ENCODE measurements at regions not wholly inside any gene's neighbourhood (a gene's known extent, or its start where the extent isn't known, plus 50 kb on each side); places are given as distances from the start of the nearest gene placed in this dataset.

- no peak for ATAC-seq (ENCODE audit: insufficient read depth, low FRiP score)
- Histone ChIP-seq H3K27me3 (ENCODE audit: control insufficient read depth in 3 of 3, insufficient read depth in 3 of 3, low read length in 2 of 3) (no peaks in the 10 kb centered on the region), H3K27ac (ENCODE audit: low read depth in 1 of 2, low read length in 1 of 2) (no peak overlapping the region), H3K36me3 (ENCODE audit: control insufficient read depth in 4 of 4, insufficient read depth in 4 of 4, low read length in 4 of 4) (no peaks in the 10 kb centered on the region), H3K9ac (ENCODE audit: insufficient read depth in 1 of 2, low read length in 2 of 2) (no peak overlapping the region), H3K4me1 (ENCODE audit: control insufficient read depth in 5 of 5, insufficient read depth in 5 of 5, low read length in 5 of 5) (no peaks in the 10 kb centered on the region), H3K9me3 (ENCODE audit: control insufficient read depth in 4 of 4, insufficient read depth in 3 of 4, low read length in 3 of 4) (no peaks in the 10 kb centered on the region), H3K4me3 (no peak overlapping the region)
- WGBS, 2 donors: 79 to 81% methylated on average over 3 of the region's 3 CpGs
- no peak for TF ChIP-seq CTCF (IDR thresholded peaks at IDR 0.05; ENCODE audit: control extremely low read depth, extremely low read depth)
- DNase-seq: peak in 2 of 3 donors; percentile 41 to 52
Observed at GRCh38 chr16:52963212-52963854, 89.4 kb downstream of the CHD9NB start.

DNA sequence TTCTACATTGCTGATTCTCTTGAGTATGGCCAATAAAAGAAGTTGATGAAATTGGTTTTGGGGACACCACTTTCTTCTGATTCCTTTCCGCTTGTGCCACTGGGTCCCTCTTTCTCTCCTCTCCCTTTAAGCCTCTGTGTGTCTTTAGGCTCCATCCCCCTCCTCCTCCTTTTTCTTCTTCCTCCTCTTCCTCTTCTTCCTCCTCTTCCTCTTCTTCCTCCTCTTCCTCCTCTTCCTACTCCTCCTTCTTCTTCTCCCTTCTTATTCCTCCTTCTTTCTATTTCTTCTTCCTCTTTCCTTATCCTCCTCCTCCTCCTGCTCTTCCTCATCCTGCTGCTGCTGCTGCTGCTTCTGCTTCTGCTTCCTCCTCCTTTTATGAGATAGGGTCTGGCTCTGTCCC, 93.7 kb downstream of the CHD9NB start:
- Histone ChIP-seq H3K4me1 (ENCODE audit: control insufficient read depth in 5 of 5, insufficient read depth in 5 of 5, low read length in 5 of 5) (no peaks in the 10 kb centered on the region), H3K9ac (ENCODE audit: insufficient read depth in 1 of 2, low read length in 2 of 2) (no peak overlapping the region), H3K4me3 (no peak overlapping the region), H3K36me3 (ENCODE audit: control insufficient read depth in 4 of 4, insufficient read depth in 4 of 4, low read length in 4 of 4) (no peaks in the 10 kb centered on the region), H3K27me3 (ENCODE audit: control insufficient read depth in 3 of 3, insufficient read depth in 3 of 3, low read length in 2 of 3) (no peaks in the 10 kb centered on the region), H3K27ac (ENCODE audit: low read depth in 1 of 2, low read length in 1 of 2) (no peak overlapping the region), H3K9me3 (ENCODE audit: control insufficient read depth in 4 of 4, insufficient read depth in 3 of 4, low read length in 3 of 4) (no peaks in the 10 kb centered on the region)
- 95 to 100% methylated on average over 1 of the region's 1 CpG for WGBS, 2 donors
- no peak for DNase-seq
- ATAC-seq (ENCODE audit: insufficient read depth, low FRiP score): no peak
- no peak for TF ChIP-seq CTCF (IDR thresholded peaks at IDR 0.05; ENCODE audit: control extremely low read depth, extremely low read depth)

GRCh38 chr16:52957199-52957598, 95.5 kb downstream of the CHD9NB start:
- no peak for TF ChIP-seq CTCF (IDR thresholded peaks at IDR 0.05; ENCODE audit: control extremely low read depth, extremely low read depth)
- ATAC-seq (ENCODE audit: insufficient read depth, low FRiP score) (no peak), DNase-seq (no peak)
- Histone ChIP-seq H3K4me3 (no peak overlapping the region), H3K9ac (ENCODE audit: insufficient read depth in 1 of 2, low read length in 2 of 2) (no peak overlapping the region), H3K36me3 (ENCODE audit: control insufficient read depth in 4 of 4, insufficient read depth in 4 of 4, low read length in 4 of 4) (no peaks in the 10 kb centered on the region), H3K4me1 (ENCODE audit: control insufficient read depth in 5 of 5, insufficient read depth in 5 of 5, low read length in 5 of 5) (no peaks in the 10 kb centered on the region), H3K9me3 (ENCODE audit: control insufficient read depth in 4 of 4, insufficient read depth in 3 of 4, low read length in 3 of 4) (no peaks in the 10 kb centered on the region), H3K27me3 (ENCODE audit: control insufficient read depth in 3 of 3, insufficient read depth in 3 of 3, low read length in 2 of 3) (no peaks in the 10 kb centered on the region), H3K27ac (ENCODE audit: low read depth in 1 of 2, low read length in 1 of 2) (no peak overlapping the region)
- WGBS, 2 donors: 85 to 90% methylated on average over 3 of the region's 3 CpGs

DNA sequence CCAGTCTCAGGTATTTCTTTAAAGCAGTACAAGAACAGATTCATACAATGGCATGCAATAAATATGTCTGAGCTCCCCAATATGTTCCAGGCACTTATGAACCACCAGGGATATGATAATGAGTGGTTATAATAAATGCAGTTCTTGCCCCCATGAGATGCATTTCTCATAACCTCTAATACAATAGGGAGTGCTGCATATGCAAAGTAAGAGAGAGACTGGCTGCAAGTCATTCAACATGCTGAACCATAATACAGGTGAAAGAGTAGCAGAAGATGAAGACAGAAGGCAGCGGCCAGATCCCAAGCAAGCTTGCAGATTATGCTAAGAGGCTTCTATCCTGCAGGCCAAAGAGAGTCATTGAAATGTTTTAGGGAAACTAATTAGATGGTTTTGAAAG, 96.7 kb downstream of the CHD9NB start:
- Histone ChIP-seq H3K9ac (ENCODE audit: insufficient read depth in 1 of 2, low read length in 2 of 2) (no peak overlapping the region), H3K4me1 (ENCODE audit: control insufficient read depth in 5 of 5, insufficient read depth in 5 of 5, low read length in 5 of 5) (no peaks in the 10 kb centered on the region), H3K9me3 (ENCODE audit: control insufficient read depth in 4 of 4, insufficient read depth in 3 of 4, low read length in 3 of 4) (no peaks in the 10 kb centered on the region), H3K27me3 (ENCODE audit: control insufficient read depth in 3 of 3, insufficient read depth in 3 of 3, low read length in 2 of 3) (no peaks in the 10 kb centered on the region), H3K36me3 (ENCODE audit: control insufficient read depth in 4 of 4, insufficient read depth in 4 of 4, low read length in 4 of 4) (no peaks in the 10 kb centered on the region), H3K27ac (ENCODE audit: low read depth in 1 of 2, low read length in 1 of 2) (no peak overlapping the region), H3K4me3 (no peak overlapping the region)
- WGBS, 2 donors: 93 to 95% methylated on average over 1 of the region's 1 CpG
- TF ChIP-seq CTCF (IDR thresholded peaks at IDR 0.05; ENCODE audit: control extremely low read depth, extremely low read depth): no peak
- DNase-seq (no peak), ATAC-seq (ENCODE audit: insufficient read depth, low FRiP score) (no peak)
